ENCODE measurements at regions not wholly inside any gene's neighbourhood (a gene's known extent, or its start where the extent isn't known, plus 50 kb on each side); places are given as distances from the start of the nearest gene placed in this dataset.
"Not testable (repeated sequence)": the region's sequence is repeated elsewhere in the genome, so short reads cannot be mapped to it uniquely, and the experiment has no call there.

GRCh38 chr14:104405360-104406226, 174.0 kb upstream of the C14orf180 start:
- DNase-seq: no peak

GRCh38 chr14:104406831-104407230, 172.7 kb upstream of the C14orf180 start:
- no peak for DNase-seq

- DNase-seq: no peak
Measured at GRCh38 chr14:104416383-104416782, 163.2 kb upstream of the C14orf180 start.

- DNase-seq: no peak
Measured at GRCh38 chr14:104419865-104420505, 159.6 kb upstream of the C14orf180 start.

GRCh38 chr14:104420523-104420922, 159.0 kb upstream of the C14orf180 start:
- DNase-seq: not testable (repeated sequence)

GRCh38 chr14:104420990-104421389, 158.6 kb upstream of the C14orf180 start:
- DNase-seq: no peak

- no peak for DNase-seq
Measured at GRCh38 chr14:104421401-104421821, 158.2 kb upstream of the C14orf180 start.

GRCh38 chr14:104421892-104422828, 157.4 kb upstream of the C14orf180 start:
- DNase-seq: no peak

- no peak for DNase-seq
Measured at GRCh38 chr14:104422837-104423681, 156.5 kb upstream of the C14orf180 start.

GRCh38 chr14:104423701-104424405, 155.7 kb upstream of the C14orf180 start:
- DNase-seq: no peak

- peak; percentile 80 for DNase-seq
Measured at GRCh38 chr14:104424406-104425072, 155.0 kb upstream of the C14orf180 start.

GRCh38 chr14:104425171-104425681, 154.3 kb upstream of the C14orf180 start:
- DNase-seq: no peak

- no peak for DNase-seq
Measured at GRCh38 chr14:104425763-104426646, 153.6 kb upstream of the C14orf180 start.

GRCh38 chr14:104427131-104427851, 152.3 kb upstream of the C14orf180 start:
- DNase-seq: no peak

GRCh38 chr14:104428333-104428851, 151.2 kb upstream of the C14orf180 start:
- DNase-seq: no peak

- DNase-seq: no peak
Measured at GRCh38 chr14:104428860-104429259, 150.7 kb upstream of the C14orf180 start.

- DNase-seq: peak; percentile 39
Measured at GRCh38 chr14:104429291-104429861, 150.2 kb upstream of the C14orf180 start.

GRCh38 chr14:104431351-104431928, 148.1 kb upstream of the C14orf180 start:
- no peak for DNase-seq
